GM13976 (cell line): ENCODE measurements at regions not wholly inside any gene's neighbourhood (a gene's known extent, or its start where the extent isn't known, plus 50 kb on each side); places are given as distances from the start of the nearest gene placed in this dataset.

Experiments
- DNase-seq: peaks from one replicate; pipeline ENCODE4 v3.0.0; 2012; ENCODE audit warnings: low spot score
- CTCF ChIP-seq: IDR thresholded peaks from 2 replicates; pipeline ENCODE4 v1.5.1; 2012; ENCODE audit warnings: borderline replicate concordance, mild to moderate bottlenecking; ENCODE audit not compliant: insufficient read depth; ENCODE audit errors: extremely low read depth, missing control alignments, control extremely low read depth
- in situ Hi-C: fragments of 300-500 bp; cut with MboI; formaldehyde crosslinking; loops from one replicate; pipeline ENCODE4 v1.12.0; 2022; ENCODE audit warnings: low sequenced_read_pairs, mixed read lengths, inconsistent platforms; ENCODE audit not compliant: unreplicated experiment

- in situ Hi-C loops, result no loop called here
- no peak for TF ChIP-seq CTCF
- DNase-seq, result no peak
Observed at GRCh38 chr1:47565676-47566075, 127.8 kb downstream of the FOXD2 start.

- no peak for TF ChIP-seq CTCF
- no peak for DNase-seq
- in situ Hi-C loops, result no loop called here
Observed at GRCh38 chr1:47568763-47569162, 130.9 kb downstream of the FOXD2 start.

GRCh38 chr1:47569261-47569660 lies 131.4 kb downstream of the FOXD2 start:
- in situ Hi-C loops, result no loop called here
- DNase-seq, result no peak

GRCh38 chr1:47569681-47570470 lies 132.0 kb downstream of the FOXD2 start:
- TF ChIP-seq CTCF, result no peak
- no peak for DNase-seq
- in situ Hi-C loops, result no loop called here

More at GRCh38 chr1:47569261-47569660, 131.4 kb downstream of the FOXD2 start:
- TF ChIP-seq CTCF, result no peak

GRCh38 chr1:47571161-47571560 lies 133.3 kb downstream of the FOXD2 start:
- DNase-seq, result no peak
- no peak for TF ChIP-seq CTCF
- in situ Hi-C loops, result no loop called here

- no peak for DNase-seq
- no peak for TF ChIP-seq CTCF
- in situ Hi-C loops, result no loop called here
Observed at GRCh38 chr1:47571952-47572351, 134.1 kb downstream of the FOXD2 start.
